OCI-LY3 (cell line): ENCODE measurements at regions not wholly inside any gene's neighbourhood (a gene's known extent, or its start where the extent isn't known, plus 50 kb on each side); places are given as distances from the start of the nearest gene placed in this dataset.

Experiments
- H2AFZ ChIP-seq: fragments of 200-600, 300-600 bp; shearing (Covaris generic); 2 replicates; pipeline ENCODE4 v1.6.0; 2014; ENCODE audit warnings: antibody characterized with exemption, low read depth, low read length
- H3K27ac ChIP-seq: fragments of 200-600, 300-600 bp; sonication (generic); 2 replicates; pipeline ENCODE4 v1.5.1; 2014; ENCODE audit warnings: mild to moderate bottlenecking, low read length, moderate library complexity, mixed read lengths
- H3K27me3 ChIP-seq: fragments of 200-600, 300-600 bp; sonication (generic); 2 replicates; pipeline ENCODE4 v1.6.1; 2014; ENCODE audit warnings: low read depth, low read length, mixed read lengths
- H3K36me3 ChIP-seq: fragments of 200-600, 300-600 bp; sonication (generic); replicated peaks from 2 replicates; pipeline ENCODE3; 2014; ENCODE audit warnings: low read depth, low read length, mixed read lengths
- H3K4me1 ChIP-seq: fragments of 300-600, 200-600 bp; sonication (generic); 2 replicates; pipeline ENCODE4 v1.6.1; 2014; ENCODE audit warnings: low read length, mixed read lengths
- H3K4me2 ChIP-seq: fragments of 200-600, 300-600 bp; sonication (generic); 2 replicates; pipeline ENCODE4 v1.6.1; 2014; ENCODE audit warnings: low read length, mixed read lengths
- H3K4me3 ChIP-seq: fragments of 300-600, 200-600 bp; sonication (generic); 2 replicates; pipeline ENCODE4 v1.5.1; 2014; ENCODE audit warnings: antibody characterized with exemption, mild to moderate bottlenecking, low read length, moderate library complexity
- H3K79me2 ChIP-seq: fragments of 300-600, 200-600 bp; shearing (Covaris generic); 2 replicates; pipeline ENCODE4 v1.6.1; 2014; ENCODE audit warnings: mild to moderate bottlenecking, low read length, mixed read lengths
- H3K9ac ChIP-seq: fragments of 300-600, 200-600 bp; shearing (Covaris generic); 2 replicates; pipeline ENCODE4 v1.6.0; 2014; ENCODE audit warnings: mild to moderate bottlenecking, low read length, moderate library complexity
- H3K9me3 ChIP-seq: fragments of 200-600, 300-600 bp; shearing (Covaris generic); 2 replicates; pipeline ENCODE4 v1.6.1; 2014; ENCODE audit warnings: low read length, mixed read lengths; ENCODE audit not compliant: insufficient read depth
- H4K20me1 ChIP-seq: fragments of 200-600, 300-600 bp; sonication (generic); 2 replicates; pipeline ENCODE4 v1.6.1; 2016; ENCODE audit warnings: low read length, mixed read lengths; ENCODE audit not compliant: insufficient read depth
- EZH2phosphoT487 ChIP-seq: fragments of 200-600 bp; shearing (Covaris generic); IDR thresholded peaks from 2 replicates; pipeline ENCODE4 v1.6.1; 2018; ENCODE audit warnings: antibody characterized with exemption, mixed run types, low read depth
- TF ChIP-seq, protein P1 (sequence below): fragments of 200-600, 300-600 bp; sonication (generic); IDR thresholded peaks from 2 replicates; pipeline ENCODE4 v1.5.1; 2014; ENCODE audit warnings: antibody characterized with exemption, low read length, low read depth

DNA sequence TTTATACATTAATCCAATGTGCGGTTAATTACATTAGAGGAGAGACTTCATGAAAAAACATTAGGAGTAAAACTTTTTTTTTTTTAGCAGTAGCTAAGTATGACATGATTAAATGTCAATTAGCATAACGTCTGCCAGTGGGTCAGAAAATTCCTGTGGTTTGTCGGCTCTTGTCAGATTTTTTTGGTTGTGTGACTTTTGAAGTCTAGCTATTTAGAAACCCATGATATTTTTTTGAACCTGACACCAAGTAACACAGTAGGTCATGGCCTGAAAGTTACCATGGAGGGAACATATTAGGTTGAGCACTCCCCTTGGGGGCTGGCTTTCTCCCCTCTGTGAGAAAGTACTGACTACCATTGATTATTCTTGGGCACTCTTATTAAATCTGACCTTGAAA is 84.8 kb upstream of the ALDH1A1 start:
- Histone ChIP-seq H3K27ac (no peak overlapping the region), H3K4me1 (no peaks in the 10 kb centered on the region), H3K79me2 (no peaks in the 10 kb centered on the region), H4K20me1 (no peaks in the 10 kb centered on the region), H3K36me3 (no peaks in the 10 kb centered on the region), H3K4me3 (no peak overlapping the region), H2AFZ (no peak overlapping the region), H3K4me2 (no peak overlapping the region), H3K9ac (no peak overlapping the region), H3K9me3 (no peaks in the 10 kb centered on the region), H3K27me3 (peaks cover 7% of the 10 kb centered on the region)
- TF ChIP-seq EZH2phosphoT487: no peak
- TF ChIP-seq, protein P1, sequence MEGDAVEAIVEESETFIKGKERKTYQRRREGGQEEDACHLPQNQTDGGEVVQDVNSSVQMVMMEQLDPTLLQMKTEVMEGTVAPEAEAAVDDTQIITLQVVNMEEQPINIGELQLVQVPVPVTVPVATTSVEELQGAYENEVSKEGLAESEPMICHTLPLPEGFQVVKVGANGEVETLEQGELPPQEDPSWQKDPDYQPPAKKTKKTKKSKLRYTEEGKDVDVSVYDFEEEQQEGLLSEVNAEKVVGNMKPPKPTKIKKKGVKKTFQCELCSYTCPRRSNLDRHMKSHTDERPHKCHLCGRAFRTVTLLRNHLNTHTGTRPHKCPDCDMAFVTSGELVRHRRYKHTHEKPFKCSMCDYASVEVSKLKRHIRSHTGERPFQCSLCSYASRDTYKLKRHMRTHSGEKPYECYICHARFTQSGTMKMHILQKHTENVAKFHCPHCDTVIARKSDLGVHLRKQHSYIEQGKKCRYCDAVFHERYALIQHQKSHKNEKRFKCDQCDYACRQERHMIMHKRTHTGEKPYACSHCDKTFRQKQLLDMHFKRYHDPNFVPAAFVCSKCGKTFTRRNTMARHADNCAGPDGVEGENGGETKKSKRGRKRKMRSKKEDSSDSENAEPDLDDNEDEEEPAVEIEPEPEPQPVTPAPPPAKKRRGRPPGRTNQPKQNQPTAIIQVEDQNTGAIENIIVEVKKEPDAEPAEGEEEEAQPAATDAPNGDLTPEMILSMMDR: no peak

DNA sequence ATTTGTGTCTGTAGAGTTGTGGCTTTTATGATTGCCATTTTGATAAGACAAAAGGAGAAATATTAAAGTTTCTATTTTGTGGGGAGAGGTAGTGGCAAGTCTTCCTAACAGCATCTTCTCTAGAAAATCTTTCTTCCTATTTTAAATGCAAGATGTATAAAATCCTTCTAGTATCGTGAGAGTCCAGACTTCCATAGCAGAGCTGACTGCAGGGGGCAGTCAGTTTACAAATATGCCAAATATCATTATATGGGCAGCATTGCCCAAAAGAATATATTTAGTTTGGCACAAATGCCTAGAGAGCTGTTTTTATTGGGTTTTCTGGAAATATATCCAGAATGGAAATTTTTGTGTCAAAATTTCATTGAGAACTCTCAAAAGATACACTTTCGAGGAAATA is 82.1 kb upstream of the ALDH1A1 start:
- H3K9me3 ChIP-seq: no peaks in the 10 kb centered on the region
- H2AFZ ChIP-seq: no peak overlapping the region
- H3K4me3 ChIP-seq: no peak overlapping the region
- H3K4me2 ChIP-seq: no peak overlapping the region
- no peaks in the 10 kb centered on the region for H4K20me1 ChIP-seq
- H3K79me2 ChIP-seq: no peaks in the 10 kb centered on the region
- H3K36me3 ChIP-seq: no peaks in the 10 kb centered on the region
- no peak for TF ChIP-seq EZH2phosphoT487
- TF ChIP-seq, protein P1: peak; percentile 24; the same call in 1 of the 2 replicates
- no peaks in the 10 kb centered on the region for H3K4me1 ChIP-seq
- H3K9ac ChIP-seq: no peak overlapping the region
- H3K27me3 ChIP-seq: peaks cover 7% of the 10 kb centered on the region
- no peak overlapping the region for H3K27ac ChIP-seq

DNA sequence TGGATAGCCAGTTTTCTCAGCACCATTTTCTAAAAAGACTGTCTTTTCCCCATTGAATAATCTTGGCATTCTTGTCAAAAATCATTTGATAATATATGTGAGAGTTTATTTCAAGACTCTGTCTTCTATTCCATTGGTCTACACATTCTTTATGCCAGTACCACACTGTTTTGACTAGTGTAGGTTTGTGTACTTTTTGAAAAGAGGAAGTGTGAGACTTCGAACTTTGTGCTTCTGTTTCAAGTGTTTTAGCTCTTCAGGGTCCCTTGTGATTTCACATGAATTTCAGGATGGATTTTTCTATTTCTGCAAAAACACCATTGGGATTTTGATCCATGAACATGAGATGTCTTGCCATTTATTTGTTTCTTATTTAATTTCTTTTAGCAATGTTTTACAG is 78.5 kb upstream of the ALDH1A1 start:
- no peaks in the 10 kb centered on the region for H3K9me3 ChIP-seq
- H3K4me3 ChIP-seq: no peak overlapping the region
- H3K9ac ChIP-seq: no peak overlapping the region
- H3K4me1 ChIP-seq: no peaks in the 10 kb centered on the region
- H3K79me2 ChIP-seq: no peaks in the 10 kb centered on the region
- TF ChIP-seq EZH2phosphoT487: no peak
- TF ChIP-seq, protein P1: no peak
- no peaks in the 10 kb centered on the region for H4K20me1 ChIP-seq
- H3K27ac ChIP-seq: no peak overlapping the region
- no peaks in the 10 kb centered on the region for H3K36me3 ChIP-seq
- peaks cover 15% of the 10 kb centered on the region for H3K27me3 ChIP-seq
- no peak overlapping the region for H2AFZ ChIP-seq
- H3K4me2 ChIP-seq: no peak overlapping the region

DNA sequence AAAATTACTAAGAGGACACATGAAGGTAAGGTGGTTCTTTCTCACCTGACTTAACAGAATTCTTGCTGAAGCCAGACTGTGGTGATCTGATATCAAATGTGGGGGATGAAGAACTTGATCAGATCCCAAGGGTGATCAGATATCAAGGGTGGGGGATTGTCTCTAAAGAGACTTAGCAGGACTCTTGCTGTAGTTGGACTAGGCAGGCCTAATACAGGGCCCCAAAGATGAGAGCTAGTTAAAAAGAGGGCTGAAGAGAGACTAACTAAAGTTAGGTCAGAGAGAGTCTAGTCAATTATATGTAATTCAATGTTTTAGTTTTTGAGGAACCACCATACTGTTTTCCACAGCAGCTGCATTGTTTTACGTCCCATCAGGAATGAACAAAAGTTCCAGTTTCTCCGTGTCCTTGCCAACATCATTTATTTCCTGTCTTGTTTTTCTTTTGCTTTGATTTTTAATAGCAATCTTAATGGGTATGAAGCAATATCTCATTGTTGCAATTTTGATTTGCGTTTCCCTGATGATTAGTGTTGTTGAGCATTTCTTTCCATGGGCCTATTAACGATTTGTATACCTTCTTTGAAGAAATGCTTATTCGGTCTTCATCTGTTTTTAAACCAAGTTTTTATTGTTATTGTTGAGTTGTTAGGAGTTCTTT is 77.6 kb upstream of the ALDH1A1 start:
- H3K27ac ChIP-seq: no peak overlapping the region
- no peaks in the 10 kb centered on the region for H4K20me1 ChIP-seq
- H3K4me3 ChIP-seq: no peak overlapping the region
- TF ChIP-seq, protein P1: no peak
- TF ChIP-seq EZH2phosphoT487: no peak
- H3K79me2 ChIP-seq: no peaks in the 10 kb centered on the region
- H3K4me1 ChIP-seq: no peaks in the 10 kb centered on the region
- no peak overlapping the region for H3K4me2 ChIP-seq
- H3K9me3 ChIP-seq: no peaks in the 10 kb centered on the region
- no peaks in the 10 kb centered on the region for H3K36me3 ChIP-seq
- no peak overlapping the region for H2AFZ ChIP-seq
- H3K27me3 ChIP-seq: peaks cover 13% of the 10 kb centered on the region
- H3K9ac ChIP-seq: no peak overlapping the region
